DND-41 (cell line): ENCODE measurements at regions not wholly inside any gene's neighbourhood (a gene's known extent, or its start where the extent isn't known, plus 50 kb on each side); places are given as distances from the start of the nearest gene placed in this dataset.

Experiments used
- ATAC-seq: fragments of 200-7000 bp; cut with Tn5 transposase; 3 replicates; pipeline ENCODE4 v1.9.1; 2021; ENCODE audit warnings: low read depth; ENCODE audit not compliant: insufficient read depth
- DNase-seq: peaks from one replicate; pipeline ENCODE4 v3.0.0-alpha.2; 2020
- H2AFZ ChIP-seq: 2 replicates; pipeline ENCODE4 v1.6.0; 2012; ENCODE audit warnings: low read depth, low read length
- H3K27ac ChIP-seq: 2 replicates; pipeline ENCODE4 v1.5.1; 2012; ENCODE audit warnings: low read length, inconsistent platforms
- H3K27me3 ChIP-seq: fragments of 200-600 bp; sonication (generic); 2 replicates; pipeline ENCODE4 v1.6.0; 2012; ENCODE audit warnings: low read length, mild to moderate bottlenecking, inconsistent platforms; ENCODE audit not compliant: insufficient read depth, poor library complexity
- H3K36me3 ChIP-seq: 2 replicates; pipeline ENCODE4 v1.5.1; 2012; ENCODE audit warnings: low read length, inconsistent platforms; ENCODE audit not compliant: insufficient read depth
- H3K4me1 ChIP-seq: 2 replicates; pipeline ENCODE4 v1.5.1; 2012; ENCODE audit warnings: mild to moderate bottlenecking, low read length; ENCODE audit not compliant: insufficient read depth
- H3K4me2 ChIP-seq: 2 replicates; pipeline ENCODE4 v1.6.0; 2012; ENCODE audit warnings: mild to moderate bottlenecking, moderate library complexity, low read length, inconsistent platforms; ENCODE audit not compliant: insufficient read depth
- H3K4me3 ChIP-seq, 2 experiments: fragments of 200-600 bp in 1 of 2; shearing (Covaris generic) in 1 of 2; 2 replicates each; pipeline ENCODE4 v1.5.1; 2012 to 2016; ENCODE audit warnings: inconsistent platforms in 2 of 2, low read length in 2 of 2, mild to moderate bottlenecking in 2 of 2, low read depth in 1 of 2, moderate library complexity in 1 of 2
- H3K79me2 ChIP-seq: 2 replicates; pipeline ENCODE4 v1.6.0; 2012; ENCODE audit warnings: low read length, inconsistent platforms; ENCODE audit not compliant: insufficient read depth
- H3K9ac ChIP-seq: 2 replicates; pipeline ENCODE4 v1.6.0; 2012; ENCODE audit warnings: low read depth, mild to moderate bottlenecking, inconsistent platforms, low read length, moderate library complexity
- H3K9me3 ChIP-seq: 2 replicates; pipeline ENCODE4 v1.5.1; 2012; ENCODE audit warnings: low read length, moderate library complexity, mild to moderate bottlenecking, inconsistent platforms; ENCODE audit not compliant: insufficient read depth, severe bottlenecking
- H4K20me1 ChIP-seq: 2 replicates; pipeline ENCODE4 v1.6.0; 2012; ENCODE audit warnings: low read length; ENCODE audit not compliant: insufficient read depth
- CTCF ChIP-seq: IDR thresholded peaks from 2 replicates; pipeline ENCODE4 v1.5.1; 2012; ENCODE audit warnings: borderline replicate concordance, low read length, moderate library complexity, mild to moderate bottlenecking; ENCODE audit not compliant: poor library complexity, severe bottlenecking; ENCODE audit errors: extremely low read depth
- EZH2 ChIP-seq: IDR thresholded peaks from 3 replicates; pipeline ENCODE4 v1.6.1; 2012; ENCODE audit warnings: borderline replicate concordance, low read depth, mild to moderate bottlenecking, moderate library complexity, low read length, inconsistent platforms; ENCODE audit not compliant: severe bottlenecking

- ATAC-seq = no peak
- DNase-seq = no peak
- no peaks in the 10 kb centered on the region for H3K36me3 ChIP-seq
- H4K20me1 ChIP-seq = no peaks in the 10 kb centered on the region
- H3K4me3 ChIP-seq = no peak overlapping the region
- no peak for TF ChIP-seq CTCF
- TF ChIP-seq EZH2 = no peak
- H3K9me3 ChIP-seq = no peaks in the 10 kb centered on the region
- no peaks in the 10 kb centered on the region for H3K4me1 ChIP-seq
- no peaks in the 10 kb centered on the region for H3K79me2 ChIP-seq
- no peak overlapping the region for H3K9ac ChIP-seq
- H3K4me2 ChIP-seq = no peak overlapping the region
- no peak overlapping the region for H3K27ac ChIP-seq
- no peak overlapping the region for H2AFZ ChIP-seq
- no peaks in the 10 kb centered on the region for H3K27me3 ChIP-seq
Observed at GRCh38 chr6:164152611-164153010, 738.1 kb downstream of the QKI start.

- Histone ChIP-seq H3K9ac (no peak overlapping the region), H3K9me3 (no peaks in the 10 kb centered on the region), H3K4me2 (no peak overlapping the region), H3K4me1 (no peaks in the 10 kb centered on the region), H3K27me3 (no peaks in the 10 kb centered on the region), H3K36me3 (no peaks in the 10 kb centered on the region), H3K79me2 (no peaks in the 10 kb centered on the region), H2AFZ (no peak overlapping the region), H4K20me1 (no peaks in the 10 kb centered on the region), H3K4me3 (no peak overlapping the region), H3K27ac (no peak overlapping the region)
- ATAC-seq (no peak), DNase-seq (no peak)
- TF ChIP-seq EZH2 (no peak), CTCF (no peak)
Observed at GRCh38 chr6:164151161-164152120, 736.9 kb downstream of the QKI start.

GRCh38 chr6:164150232-164150631 lies 735.7 kb downstream of the QKI start:
- H3K4me1 ChIP-seq = no peaks in the 10 kb centered on the region
- TF ChIP-seq EZH2 = no peak
- no peak for TF ChIP-seq CTCF
- no peak for ATAC-seq
- H2AFZ ChIP-seq = no peak overlapping the region
- no peaks in the 10 kb centered on the region for H3K9me3 ChIP-seq
- no peaks in the 10 kb centered on the region for H3K79me2 ChIP-seq
- no peaks in the 10 kb centered on the region for H3K27me3 ChIP-seq
- H3K4me3 ChIP-seq = no peak overlapping the region
- no peaks in the 10 kb centered on the region for H4K20me1 ChIP-seq
- H3K4me2 ChIP-seq = no peak overlapping the region
- no peak overlapping the region for H3K9ac ChIP-seq
- H3K36me3 ChIP-seq = no peaks in the 10 kb centered on the region
- DNase-seq = no peak
- H3K27ac ChIP-seq = no peak overlapping the region

- ATAC-seq = no peak
- no peaks in the 10 kb centered on the region for H3K4me1 ChIP-seq
- H3K4me3 ChIP-seq = no peak overlapping the region
- H2AFZ ChIP-seq = no peak overlapping the region
- H3K4me2 ChIP-seq = no peak overlapping the region
- no peaks in the 10 kb centered on the region for H3K27me3 ChIP-seq
- TF ChIP-seq CTCF = no peak
- no peak for TF ChIP-seq EZH2
- H3K36me3 ChIP-seq = no peaks in the 10 kb centered on the region
- H4K20me1 ChIP-seq = no peaks in the 10 kb centered on the region
- H3K79me2 ChIP-seq = no peaks in the 10 kb centered on the region
- H3K9me3 ChIP-seq = no peaks in the 10 kb centered on the region
- no peak overlapping the region for H3K9ac ChIP-seq
- DNase-seq = no peak
- no peak overlapping the region for H3K27ac ChIP-seq
Observed at GRCh38 chr6:164148788-164149187, 734.3 kb downstream of the QKI start.
